ENCODE measurements at regions not wholly inside any gene's neighbourhood (a gene's known extent, or its start where the extent isn't known, plus 50 kb on each side); places are given as distances from the start of the nearest gene placed in this dataset.
"Not testable (repeated sequence)": the region's sequence is repeated elsewhere in the genome, so short reads cannot be mapped to it uniquely, and the experiment has no call there.

GRCh38 chr11:116688202-116688540, 84.6 kb downstream of the BUD13 start:
- no peak overlapping the region for H3K4me3 ChIP-seq (ENCODE audit: low read depth, low read length)
- peaks cover 1% of the 10 kb centered on the region for H3K4me1 ChIP-seq (ENCODE audit: insufficient read depth)
- DNase-seq (ENCODE audit: extremely low spot score), result no peak
- 59% methylated on average over 6 of the region's 6 CpGs for WGBS
- H3K27ac ChIP-seq (ENCODE audit: low read depth), result no peak overlapping the region
- H3K36me3 ChIP-seq (ENCODE audit: insufficient read depth), result no peaks in the 10 kb centered on the region

- 39% methylated on average over 6 of the region's 6 CpGs for WGBS
- no peak overlapping the region for H3K27ac ChIP-seq (ENCODE audit: low read depth)
- DNase-seq (ENCODE audit: extremely low spot score), result no peak
- no peaks in the 10 kb centered on the region for H3K36me3 ChIP-seq (ENCODE audit: insufficient read depth)
- H3K4me1 ChIP-seq (ENCODE audit: insufficient read depth), result peaks cover 1% of the 10 kb centered on the region
- no peak overlapping the region for H3K4me3 ChIP-seq (ENCODE audit: low read depth, low read length)
Measured at GRCh38 chr11:116687458-116688201, 85.2 kb downstream of the BUD13 start.

- WGBS, result 56% methylated on average over 9 of the region's 9 CpGs
- no peaks in the 10 kb centered on the region for H3K4me1 ChIP-seq (ENCODE audit: insufficient read depth)
- no peak overlapping the region for H3K4me3 ChIP-seq (ENCODE audit: low read depth, low read length)
- no peak overlapping the region for H3K27ac ChIP-seq (ENCODE audit: low read depth)
- DNase-seq (ENCODE audit: extremely low spot score), result no peak
- H3K36me3 ChIP-seq (ENCODE audit: insufficient read depth), result no peaks in the 10 kb centered on the region
Measured at GRCh38 chr11:116686866-116687265, 85.9 kb downstream of the BUD13 start.

GRCh38 chr11:116683982-116684381, 88.8 kb downstream of the BUD13 start:
- no peak for DNase-seq (ENCODE audit: extremely low spot score)

GRCh38 chr11:116680349-116681125, 92.2 kb downstream of the BUD13 start:
- Histone ChIP-seq H3K4me3 (ENCODE audit: low read depth, low read length) (no peak overlapping the region), H3K27ac (ENCODE audit: low read depth) (no peak overlapping the region), H3K4me1 (ENCODE audit: insufficient read depth) (no peaks in the 10 kb centered on the region), H3K36me3 (ENCODE audit: insufficient read depth) (no peaks in the 10 kb centered on the region)
- WGBS, result 73% methylated on average over 4 of the region's 4 CpGs
- no peak for DNase-seq (ENCODE audit: extremely low spot score)

More at GRCh38 chr11:116683982-116684381, 88.8 kb downstream of the BUD13 start:
- WGBS, result 84% methylated on average over 3 of the region's 3 CpGs
- no peak overlapping the region for H3K27ac ChIP-seq (ENCODE audit: low read depth)
- no peaks in the 10 kb centered on the region for H3K4me1 ChIP-seq (ENCODE audit: insufficient read depth)
- no peaks in the 10 kb centered on the region for H3K36me3 ChIP-seq (ENCODE audit: insufficient read depth)
- H3K4me3 ChIP-seq (ENCODE audit: low read depth, low read length), result no peak overlapping the region

GRCh38 chr11:116678887-116679286, 93.9 kb downstream of the BUD13 start:
- Histone ChIP-seq H3K36me3 (ENCODE audit: insufficient read depth) (no peaks in the 10 kb centered on the region), H3K4me1 (ENCODE audit: insufficient read depth) (no peaks in the 10 kb centered on the region), H3K27ac (ENCODE audit: low read depth) (no peak overlapping the region), H3K4me3 (ENCODE audit: low read depth, low read length) (no peak overlapping the region)
- 94% methylated on average over 3 of the region's 3 CpGs for WGBS
- no peak for DNase-seq (ENCODE audit: extremely low spot score)

GRCh38 chr11:116667318-116667717, 105.5 kb downstream of the BUD13 start:
- not testable (repeated sequence) for H3K4me3 ChIP-seq (ENCODE audit: low read depth, low read length); DNase-seq (ENCODE audit: extremely low spot score); H3K36me3 ChIP-seq (ENCODE audit: insufficient read depth); H3K4me1 ChIP-seq (ENCODE audit: insufficient read depth); H3K27ac ChIP-seq (ENCODE audit: low read depth)
- WGBS, result 33% methylated on average over 1 of the region's 1 CpG

- not testable (repeated sequence) for H3K27ac ChIP-seq (ENCODE audit: low read depth); H3K4me3 ChIP-seq (ENCODE audit: low read depth, low read length); H3K4me1 ChIP-seq (ENCODE audit: insufficient read depth); H3K36me3 ChIP-seq (ENCODE audit: insufficient read depth); DNase-seq (ENCODE audit: extremely low spot score)
- WGBS, result 78% methylated on average over 15 of the region's 15 CpGs
Measured at GRCh38 chr11:116666673-116667249, 106.0 kb downstream of the BUD13 start.

- H3K27ac ChIP-seq (ENCODE audit: low read depth), result no peak overlapping the region
Measured at GRCh38 chr11:116665523-116665922, 107.3 kb downstream of the BUD13 start.

GRCh38 chr11:116661056-116661455, 111.7 kb downstream of the BUD13 start:
- no peak for DNase-seq (ENCODE audit: extremely low spot score)
- Histone ChIP-seq H3K4me3 (ENCODE audit: low read depth, low read length) (no peak overlapping the region), H3K4me1 (ENCODE audit: insufficient read depth) (no peaks in the 10 kb centered on the region), H3K36me3 (ENCODE audit: insufficient read depth) (no peaks in the 10 kb centered on the region), H3K27ac (ENCODE audit: low read depth) (no peak overlapping the region)
- WGBS, result 72% methylated on average over 3 of the region's 3 CpGs

More at GRCh38 chr11:116665523-116665922, 107.3 kb downstream of the BUD13 start:
- Histone ChIP-seq H3K4me1 (ENCODE audit: insufficient read depth) (no peaks in the 10 kb centered on the region), H3K4me3 (ENCODE audit: low read depth, low read length) (no peak overlapping the region), H3K36me3 (ENCODE audit: insufficient read depth) (no peaks in the 10 kb centered on the region)
- no peak for DNase-seq (ENCODE audit: extremely low spot score)

- H3K36me3 ChIP-seq (ENCODE audit: insufficient read depth), result no peaks in the 10 kb centered on the region
- DNase-seq (ENCODE audit: extremely low spot score), result no peak
- no peaks in the 10 kb centered on the region for H3K4me1 ChIP-seq (ENCODE audit: insufficient read depth)
- WGBS, result 68% methylated on average over 7 of the region's 7 CpGs
- no peak overlapping the region for H3K4me3 ChIP-seq (ENCODE audit: low read depth, low read length)
- no peak overlapping the region for H3K27ac ChIP-seq (ENCODE audit: low read depth)
Measured at GRCh38 chr11:116660011-116660410, 112.8 kb downstream of the BUD13 start.

GRCh38 chr11:116658876-116659535, 113.8 kb downstream of the BUD13 start:
- no peak for DNase-seq (ENCODE audit: extremely low spot score)
- Histone ChIP-seq H3K4me1 (ENCODE audit: insufficient read depth) (no peaks in the 10 kb centered on the region), H3K36me3 (ENCODE audit: insufficient read depth) (no peaks in the 10 kb centered on the region), H3K4me3 (ENCODE audit: low read depth, low read length) (no peak overlapping the region), H3K27ac (ENCODE audit: low read depth) (no peak overlapping the region)
- 89% methylated on average over 14 of the region's 14 CpGs for WGBS

GRCh38 chr11:116657842-116658825, 114.7 kb downstream of the BUD13 start:
- Histone ChIP-seq H3K36me3 (ENCODE audit: insufficient read depth) (no peaks in the 10 kb centered on the region), H3K4me1 (ENCODE audit: insufficient read depth) (no peaks in the 10 kb centered on the region), H3K4me3 (ENCODE audit: low read depth, low read length) (no peak overlapping the region), H3K27ac (ENCODE audit: low read depth) (no peak overlapping the region)
- DNase-seq (ENCODE audit: extremely low spot score), result no peak
- 80% methylated on average over 11 of the region's 11 CpGs for WGBS
